ENCODE measurements at regions not wholly inside any gene's neighbourhood (a gene's known extent, or its start where the extent isn't known, plus 50 kb on each side); places are given as distances from the start of the nearest gene placed in this dataset.

DNA sequence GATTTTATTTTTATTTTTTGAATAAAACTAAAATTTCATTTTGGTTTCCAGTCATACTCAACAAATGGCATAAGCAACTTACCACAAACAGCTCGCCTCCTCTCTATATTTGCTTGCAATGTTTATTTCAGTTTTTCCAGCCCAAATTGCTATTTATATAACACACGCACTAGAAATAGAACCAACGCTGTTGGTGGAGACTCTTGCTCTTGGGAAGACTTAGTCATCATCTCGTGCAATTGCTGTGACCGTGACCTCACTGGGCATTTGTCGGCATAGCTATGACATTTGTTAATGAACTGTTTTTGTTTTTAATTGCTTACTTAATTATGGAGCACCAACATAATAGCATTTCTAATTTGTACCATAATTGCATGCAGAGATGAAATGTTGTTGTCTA lies 153.1 kb upstream of the OTX2 start:
- no peak for TF ChIP-seq POLR2A (IDR thresholded peaks at IDR 0.05)
- TF ChIP-seq POLR2AphosphoS5 (IDR thresholded peaks at IDR 0.05), result no peak
- TF ChIP-seq, protein P1, sequence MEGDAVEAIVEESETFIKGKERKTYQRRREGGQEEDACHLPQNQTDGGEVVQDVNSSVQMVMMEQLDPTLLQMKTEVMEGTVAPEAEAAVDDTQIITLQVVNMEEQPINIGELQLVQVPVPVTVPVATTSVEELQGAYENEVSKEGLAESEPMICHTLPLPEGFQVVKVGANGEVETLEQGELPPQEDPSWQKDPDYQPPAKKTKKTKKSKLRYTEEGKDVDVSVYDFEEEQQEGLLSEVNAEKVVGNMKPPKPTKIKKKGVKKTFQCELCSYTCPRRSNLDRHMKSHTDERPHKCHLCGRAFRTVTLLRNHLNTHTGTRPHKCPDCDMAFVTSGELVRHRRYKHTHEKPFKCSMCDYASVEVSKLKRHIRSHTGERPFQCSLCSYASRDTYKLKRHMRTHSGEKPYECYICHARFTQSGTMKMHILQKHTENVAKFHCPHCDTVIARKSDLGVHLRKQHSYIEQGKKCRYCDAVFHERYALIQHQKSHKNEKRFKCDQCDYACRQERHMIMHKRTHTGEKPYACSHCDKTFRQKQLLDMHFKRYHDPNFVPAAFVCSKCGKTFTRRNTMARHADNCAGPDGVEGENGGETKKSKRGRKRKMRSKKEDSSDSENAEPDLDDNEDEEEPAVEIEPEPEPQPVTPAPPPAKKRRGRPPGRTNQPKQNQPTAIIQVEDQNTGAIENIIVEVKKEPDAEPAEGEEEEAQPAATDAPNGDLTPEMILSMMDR (IDR thresholded peaks at IDR 0.05), result no peak
